IPS-18c (cell line): ENCODE measurements at regions not wholly inside any gene's neighbourhood (a gene's known extent, or its start where the extent isn't known, plus 50 kb on each side); places are given as distances from the start of the nearest gene placed in this dataset.

Source experiments
- H3K4me3 ChIP-seq: 2 replicates; pipeline ENCODE4 v1.7.0; 2013; ENCODE audit warnings: low read depth, mild to moderate bottlenecking, low read length, moderate library complexity; ENCODE audit not compliant: insufficient read depth
- H3K9me3 ChIP-seq: one replicate; pipeline ENCODE4 v1.6.1; 2013; ENCODE audit warnings: mild to moderate bottlenecking, low read length, moderate library complexity; ENCODE audit not compliant: control insufficient read depth, insufficient read depth

GRCh38 chr21:19874521-19874920, 1123.7 kb upstream of the NCAM2 start:
- Histone ChIP-seq H3K4me3 (no peak overlapping the region), H3K9me3 (no peaks in the 10 kb centered on the region)

GRCh38 chr21:19878133-19878532, 1120.1 kb upstream of the NCAM2 start:
- H3K9me3 ChIP-seq = no peaks in the 10 kb centered on the region
- no peak overlapping the region for H3K4me3 ChIP-seq

GRCh38 chr21:19899645-19900044, 1098.6 kb upstream of the NCAM2 start:
- no peaks in the 10 kb centered on the region for H3K9me3 ChIP-seq
- H3K4me3 ChIP-seq = no peak overlapping the region

- H3K4me3 ChIP-seq = no peak overlapping the region
- H3K9me3 ChIP-seq = no peaks in the 10 kb centered on the region
These were observed 1098.1 kb upstream of the NCAM2 start for GRCh38 chr21:19900149-19900548.

- Histone ChIP-seq H3K9me3 (no peaks in the 10 kb centered on the region), H3K4me3 (no peak overlapping the region)
These were observed 1089.8 kb upstream of the NCAM2 start for GRCh38 chr21:19908390-19908789.

- Histone ChIP-seq H3K9me3 (no peaks in the 10 kb centered on the region), H3K4me3 (no peak overlapping the region)
These were observed 1084.2 kb upstream of the NCAM2 start for GRCh38 chr21:19914028-19914427.

GRCh38 chr21:19921211-19921610, 1077.0 kb upstream of the NCAM2 start:
- no peaks in the 10 kb centered on the region for H3K9me3 ChIP-seq
- no peak overlapping the region for H3K4me3 ChIP-seq

GRCh38 chr21:19922122-19922521, 1076.1 kb upstream of the NCAM2 start:
- no peak overlapping the region for H3K4me3 ChIP-seq
- H3K9me3 ChIP-seq = no peaks in the 10 kb centered on the region

- no peaks in the 10 kb centered on the region for H3K9me3 ChIP-seq
- H3K4me3 ChIP-seq = no peak overlapping the region
These were observed 1062.7 kb upstream of the NCAM2 start for GRCh38 chr21:19935467-19935866.

GRCh38 chr21:19937619-19938018, 1060.6 kb upstream of the NCAM2 start:
- Histone ChIP-seq H3K4me3 (no peak overlapping the region), H3K9me3 (no peaks in the 10 kb centered on the region)

GRCh38 chr21:19941626-19942025, 1056.6 kb upstream of the NCAM2 start:
- H3K4me3 ChIP-seq = no peak overlapping the region
- H3K9me3 ChIP-seq = no peaks in the 10 kb centered on the region

- Histone ChIP-seq H3K9me3 (no peaks in the 10 kb centered on the region), H3K4me3 (no peak overlapping the region)
These were observed 1047.9 kb upstream of the NCAM2 start for GRCh38 chr21:19950347-19950746.

- Histone ChIP-seq H3K4me3 (no peak overlapping the region), H3K9me3 (no peaks in the 10 kb centered on the region)
These were observed 1029.1 kb upstream of the NCAM2 start for GRCh38 chr21:19969156-19969555.

- H3K9me3 ChIP-seq = peaks cover 2% of the 10 kb centered on the region
- no peak overlapping the region for H3K4me3 ChIP-seq
These were observed 1016.3 kb upstream of the NCAM2 start for GRCh38 chr21:19981938-19982337.

- Histone ChIP-seq H3K4me3 (no peak overlapping the region), H3K9me3 (no peaks in the 10 kb centered on the region)
These were observed 1011.8 kb upstream of the NCAM2 start for GRCh38 chr21:19986396-19986795.

GRCh38 chr21:19987671-19988070, 1010.5 kb upstream of the NCAM2 start:
- Histone ChIP-seq H3K9me3 (no peaks in the 10 kb centered on the region), H3K4me3 (no peak overlapping the region)

- no peaks in the 10 kb centered on the region for H3K9me3 ChIP-seq
- no peak overlapping the region for H3K4me3 ChIP-seq
These were observed 1005.7 kb upstream of the NCAM2 start for GRCh38 chr21:19992540-19992939.

- H3K9me3 ChIP-seq = no peaks in the 10 kb centered on the region
These were observed 1004.9 kb upstream of the NCAM2 start for GRCh38 chr21:19993268-19993667.

GRCh38 chr21:19995253-19995652, 1003.0 kb upstream of the NCAM2 start:
- Histone ChIP-seq H3K9me3 (peaks cover 6% of the 10 kb centered on the region), H3K4me3 (no peak overlapping the region)

More at GRCh38 chr21:19993268-19993667, 1004.9 kb upstream of the NCAM2 start:
- no peak overlapping the region for H3K4me3 ChIP-seq

GRCh38 chr21:19998453-19998852, 999.8 kb upstream of the NCAM2 start:
- Histone ChIP-seq H3K9me3 (peaks cover 6% of the 10 kb centered on the region), H3K4me3 (no peak overlapping the region)
